GM20000 (cell line): ENCODE measurements at regions not wholly inside any gene's neighbourhood (a gene's known extent, or its start where the extent isn't known, plus 50 kb on each side); places are given as distances from the start of the nearest gene placed in this dataset.
A peak's percentile ranks its signal among the peaks of the same experiment; 100 is the strongest.

ENCODE experiments used
- DNase-seq: peaks from one replicate; pipeline ENCODE4 v3.0.0; 2012; ENCODE audit warnings: low spot score
- TF ChIP-seq, protein P1 (sequence below): IDR thresholded peaks from 2 replicates; pipeline ENCODE4 v1.5.1; 2012; ENCODE audit warnings: mild to moderate bottlenecking, control low read depth; ENCODE audit errors: extremely low read depth, missing control alignments

DNA sequence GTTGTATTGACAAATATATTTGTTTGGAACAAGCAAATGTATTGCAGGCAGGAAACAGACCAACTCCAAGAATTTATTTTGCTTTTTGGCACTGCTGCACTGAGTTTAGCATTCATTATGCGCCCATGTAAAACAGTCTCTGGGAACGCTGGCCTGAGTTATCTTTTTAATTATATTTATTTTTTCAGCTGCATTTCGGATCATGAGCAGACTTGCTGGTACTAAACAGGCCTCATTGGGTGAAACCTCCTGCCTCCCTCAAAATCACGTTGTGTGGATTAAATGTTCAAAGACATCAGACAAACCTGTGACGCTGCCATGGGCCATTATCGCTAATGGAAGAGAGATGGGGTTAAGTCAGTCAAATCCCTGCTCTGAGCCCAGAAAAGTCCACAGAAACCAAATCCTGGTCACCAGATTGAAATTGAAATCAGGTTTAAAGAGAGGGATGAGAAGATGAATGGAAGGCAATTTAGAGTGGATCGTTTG, 511.1 kb upstream of the PROK2 start:
- DNase-seq, result no peak
- TF ChIP-seq, protein P1, sequence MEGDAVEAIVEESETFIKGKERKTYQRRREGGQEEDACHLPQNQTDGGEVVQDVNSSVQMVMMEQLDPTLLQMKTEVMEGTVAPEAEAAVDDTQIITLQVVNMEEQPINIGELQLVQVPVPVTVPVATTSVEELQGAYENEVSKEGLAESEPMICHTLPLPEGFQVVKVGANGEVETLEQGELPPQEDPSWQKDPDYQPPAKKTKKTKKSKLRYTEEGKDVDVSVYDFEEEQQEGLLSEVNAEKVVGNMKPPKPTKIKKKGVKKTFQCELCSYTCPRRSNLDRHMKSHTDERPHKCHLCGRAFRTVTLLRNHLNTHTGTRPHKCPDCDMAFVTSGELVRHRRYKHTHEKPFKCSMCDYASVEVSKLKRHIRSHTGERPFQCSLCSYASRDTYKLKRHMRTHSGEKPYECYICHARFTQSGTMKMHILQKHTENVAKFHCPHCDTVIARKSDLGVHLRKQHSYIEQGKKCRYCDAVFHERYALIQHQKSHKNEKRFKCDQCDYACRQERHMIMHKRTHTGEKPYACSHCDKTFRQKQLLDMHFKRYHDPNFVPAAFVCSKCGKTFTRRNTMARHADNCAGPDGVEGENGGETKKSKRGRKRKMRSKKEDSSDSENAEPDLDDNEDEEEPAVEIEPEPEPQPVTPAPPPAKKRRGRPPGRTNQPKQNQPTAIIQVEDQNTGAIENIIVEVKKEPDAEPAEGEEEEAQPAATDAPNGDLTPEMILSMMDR, result no peak

DNA sequence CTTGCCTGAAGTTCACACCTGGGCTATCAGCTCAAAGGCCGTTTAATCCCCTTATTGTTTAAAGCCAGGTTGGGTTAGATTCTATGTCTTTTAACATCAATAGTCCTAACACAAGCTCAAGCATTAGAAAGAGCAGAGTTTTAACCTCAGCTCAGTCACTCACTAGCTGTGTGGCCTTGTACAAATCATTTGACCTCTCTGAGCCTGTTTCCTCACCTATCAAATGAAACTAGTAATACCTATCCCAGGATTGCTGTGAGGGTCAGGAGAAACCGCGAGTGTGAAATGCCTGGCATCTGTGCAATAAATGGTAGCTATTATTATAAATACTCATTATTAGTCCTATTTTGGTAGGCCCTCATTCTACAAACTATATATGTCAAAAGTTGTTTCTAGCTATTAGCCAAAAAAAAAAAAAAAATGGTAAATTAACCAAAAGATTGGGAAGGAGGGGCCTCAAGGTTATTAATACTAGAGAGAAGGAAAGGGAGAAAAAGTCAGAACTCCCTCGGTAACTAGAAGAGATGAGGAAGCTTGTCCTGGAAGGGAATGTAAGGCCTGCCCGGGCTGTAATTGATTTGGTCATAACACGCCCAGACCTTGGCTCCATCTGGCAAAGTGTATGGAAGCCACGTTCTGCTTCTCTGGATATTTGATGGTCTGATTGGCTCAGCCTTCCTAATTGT, 510.5 kb upstream of the PROK2 start:
- TF ChIP-seq, protein P1, result no peak
- no peak for DNase-seq

DNA sequence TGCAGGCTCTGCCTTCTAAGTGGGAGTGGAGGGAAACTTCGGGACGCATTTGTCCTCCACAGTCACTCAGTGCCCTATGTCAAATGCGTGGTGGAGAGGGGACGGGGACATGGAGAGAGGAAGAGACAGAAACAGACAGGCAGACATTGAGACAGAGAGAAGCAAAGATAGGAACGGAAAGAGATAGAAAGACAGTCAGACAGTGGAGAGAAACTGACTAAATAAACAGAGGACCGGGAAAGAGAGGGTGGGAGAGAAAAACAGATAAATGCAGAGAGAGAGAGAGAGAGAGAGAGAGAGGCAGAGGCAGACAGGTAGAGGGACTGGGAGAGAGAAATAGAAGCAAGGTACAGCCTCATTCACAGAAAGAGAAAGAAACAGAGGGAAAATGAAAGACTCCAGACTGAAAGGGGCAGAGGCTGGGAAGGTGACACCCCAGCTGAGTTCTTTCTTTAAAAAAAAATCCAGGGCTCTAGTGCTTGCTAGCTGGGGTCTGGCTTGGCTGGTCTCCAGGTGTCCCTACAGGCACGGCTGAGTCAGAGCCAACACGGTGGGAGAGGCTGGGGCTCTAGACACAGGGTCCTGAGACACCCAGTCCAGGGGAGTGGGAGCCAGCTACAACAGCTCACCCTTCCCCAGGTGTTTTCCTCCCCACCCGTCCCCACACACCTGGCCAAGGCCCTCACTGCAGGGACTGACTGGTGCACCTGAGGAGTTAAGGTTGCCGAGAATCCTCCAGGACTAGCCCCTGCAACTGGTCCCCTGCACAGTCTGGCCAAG, 506.1 kb upstream of the PROK2 start:
- TF ChIP-seq, protein P1, result no peak
- DNase-seq, result no peak

DNA sequence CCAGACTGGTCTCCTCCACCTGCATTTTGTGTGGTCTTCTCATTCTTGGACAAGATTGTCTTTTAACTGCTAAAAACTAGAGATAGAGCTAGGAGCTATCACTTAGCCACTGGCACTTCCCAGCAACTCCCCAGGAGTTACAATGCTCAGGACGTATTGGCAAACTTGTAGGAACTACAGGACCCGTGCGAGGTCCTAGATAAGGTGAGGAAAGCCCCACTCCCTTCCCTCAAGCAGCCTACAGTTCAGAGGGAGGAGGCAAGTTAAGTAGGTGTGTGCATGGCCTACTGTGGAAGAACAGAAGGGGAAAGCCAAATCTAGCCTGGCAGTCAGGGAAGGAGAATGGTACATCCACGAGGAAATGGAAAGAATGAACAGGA, 504.7 kb upstream of the PROK2 start:
- TF ChIP-seq, protein P1, result no peak
- no peak for DNase-seq

DNA sequence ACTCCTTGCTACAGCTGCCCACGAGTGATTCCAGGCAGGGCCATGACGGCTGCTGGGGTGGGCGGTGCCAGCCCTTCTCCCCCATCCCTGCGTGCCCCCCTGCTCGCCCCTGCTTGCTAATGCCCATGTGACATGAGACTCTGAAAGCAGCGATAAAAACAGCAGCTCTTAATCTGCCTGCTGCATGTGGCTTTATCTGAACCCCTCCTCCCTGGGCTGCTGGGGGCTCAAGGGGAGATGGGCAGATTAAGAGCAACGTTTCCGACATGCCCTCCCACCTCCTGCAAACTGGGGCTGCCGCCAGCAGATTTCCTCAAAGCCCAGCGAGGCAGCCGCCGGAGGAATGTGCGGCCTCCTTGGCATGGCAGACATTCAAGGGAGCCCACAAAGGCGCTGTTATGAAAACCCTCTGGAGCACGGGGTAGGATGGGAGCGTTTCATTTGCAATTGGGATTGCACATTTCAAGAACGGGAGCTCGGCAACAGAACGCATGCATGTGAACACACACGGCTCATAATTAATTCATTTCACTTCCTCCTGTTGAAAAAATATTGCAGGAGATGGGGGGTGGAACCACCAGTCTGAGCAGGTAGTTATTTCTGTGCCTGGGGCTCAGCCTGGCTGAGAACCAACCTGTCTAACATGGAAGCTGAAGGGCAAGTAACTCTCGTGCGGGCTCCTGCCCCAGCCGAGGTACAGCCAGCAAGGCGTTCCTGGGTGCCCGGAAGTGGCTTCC, 504.2 kb upstream of the PROK2 start:
- TF ChIP-seq, protein P1, result no peak
- DNase-seq, result peak; percentile 41

DNA sequence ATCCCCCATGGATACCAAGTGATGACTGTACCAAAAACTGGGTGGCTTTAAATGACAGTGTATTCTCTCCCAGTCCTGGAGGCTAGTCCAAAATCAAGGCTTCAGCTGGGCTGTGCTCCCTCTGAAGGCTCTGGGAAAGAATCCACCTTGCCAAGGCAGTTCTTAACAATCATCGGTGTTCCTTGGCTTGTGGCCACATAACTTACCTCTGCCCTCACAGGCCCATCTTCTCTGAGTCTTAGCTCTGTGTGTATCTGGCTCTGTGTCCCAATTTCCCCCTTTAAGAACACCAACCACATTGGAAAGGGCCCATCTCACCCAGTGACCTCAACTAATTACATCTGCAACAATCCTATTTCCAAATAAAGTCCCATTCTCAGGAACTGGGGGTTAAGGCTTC, 503.0 kb upstream of the PROK2 start:
- TF ChIP-seq, protein P1, result no peak
- no peak for DNase-seq

DNA sequence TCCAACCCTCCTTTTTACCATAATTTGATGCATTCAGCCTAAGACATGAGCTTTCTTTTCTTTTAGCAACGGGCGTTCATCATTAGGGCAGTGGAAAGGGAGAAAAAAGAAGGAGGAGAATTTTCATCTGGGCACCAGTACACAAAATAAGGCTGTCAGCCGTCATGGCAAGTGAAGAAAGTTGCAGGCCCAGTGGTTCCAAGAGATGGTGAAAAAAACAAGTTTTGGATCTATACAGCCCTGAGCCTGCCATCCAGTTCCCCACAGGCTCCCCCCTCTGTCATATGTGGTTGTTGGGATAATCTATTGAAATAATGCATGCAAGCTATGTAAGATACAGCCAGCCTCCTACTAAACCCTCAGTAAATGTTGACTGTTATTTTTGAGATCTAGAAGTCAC, 500.6 kb upstream of the PROK2 start:
- TF ChIP-seq, protein P1, result no peak
- no peak for DNase-seq
